Aorta (tissue), 5 donors: ENCODE measurements at regions not wholly inside any gene's neighbourhood (a gene's known extent, or its start where the extent isn't known, plus 50 kb on each side); places are given as distances from the start of the nearest gene placed in this dataset.

Experiments used
- ATAC-seq: fragments of 200-7000 bp; cut with Tn5 transposase; one replicate; pipeline ENCODE4 v1.9.1; 2022; ENCODE audit warnings: moderate library complexity; ENCODE audit not compliant: low FRiP score
- DNase-seq, 2 donors: peaks; one replicate each; pipeline ENCODE4 v3.0.0-alpha.2; 2020
- H3K27ac ChIP-seq, 2 donors: one replicate each; pipeline ENCODE4 v1.5.1; 2013; ENCODE audit warnings: low read length in 2 of 2, mild to moderate bottlenecking in 2 of 2, moderate library complexity in 2 of 2, control low read depth in 1 of 2, inconsistent platforms in 1 of 2, low read depth in 1 of 2
- H3K27me3 ChIP-seq, 2 donors: one replicate each; pipeline ENCODE4 v1.6.1; 2013; ENCODE audit warnings: control low read depth in 1 of 2, low read length in 1 of 2, mild to moderate bottlenecking in 1 of 2, moderate library complexity in 1 of 2; ENCODE audit not compliant: insufficient read depth in 2 of 2, control insufficient read depth in 1 of 2
- H3K36me3 ChIP-seq, 2 donors: one replicate each; pipeline ENCODE4 v1.6.1; 2013; ENCODE audit warnings: control low read depth in 1 of 2, low read length in 1 of 2, mild to moderate bottlenecking in 1 of 2; ENCODE audit not compliant: insufficient read depth in 2 of 2, control insufficient read depth in 1 of 2
- H3K4me1 ChIP-seq, 2 donors: one replicate each; pipeline ENCODE4 v1.6.1; 2013; ENCODE audit warnings: low read length in 2 of 2, control low read depth in 1 of 2, mild to moderate bottlenecking in 1 of 2, moderate library complexity in 1 of 2; ENCODE audit not compliant: insufficient read depth in 2 of 2, control insufficient read depth in 1 of 2
- H3K4me3 ChIP-seq, 2 donors: one replicate each; pipeline ENCODE4 v1.5.1; 2013; ENCODE audit warnings: low read length in 2 of 2, control low read depth in 1 of 2, mild to moderate bottlenecking in 1 of 2
- H3K9me3 ChIP-seq: one replicate; pipeline ENCODE4 v1.6.1; 2013; ENCODE audit warnings: mild to moderate bottlenecking, low read length; ENCODE audit not compliant: control insufficient read depth
- WGBS, 2 donors: extraction: QIAGEN DNeasy Blood & Tissue Kit; methylation state at CpG; one replicate each; pipeline ENCODE4 v1.1.7; 2013; 5-methylcytosine and 5-hydroxymethylcytosine counted together
- intact Hi-C, 2 donors: fragments of 100-400 bp; cut with DNase I; formaldehyde crosslinking; loops; one replicate each; pipeline versions ENCODE4 v1.14.2 to v1.15.0; 2022
- donor health status: healthy with polysubstance abuse.
- donor health status: Bipolar disorder and iron deficiency.
- donor health status: DM: no; HTN: no; CAD: no.
- donor health status: DM: no; HTN: no; CAD: no.
- donor health status: DM: yes; HTN: yes; CAD: no.

GRCh38 chr1:214898161-214898560 lies 184.4 kb upstream of the KCNK2 start:
- Histone ChIP-seq H3K27ac (no peak overlapping the region), H3K4me1 (no peaks in the 10 kb centered on the region), H3K27me3 (no peaks in the 10 kb centered on the region), H3K4me3 (no peak overlapping the region), H3K9me3 (no peaks in the 10 kb centered on the region), H3K36me3 (no peaks in the 10 kb centered on the region)
- no peak for DNase-seq
- WGBS, 2 donors, result 90 to 91% methylated on average over 8 of the region's 8 CpGs
- intact Hi-C loops, result no loop called here
- no peak for ATAC-seq

GRCh38 chr1:214898718-214899117 lies 183.8 kb upstream of the KCNK2 start:
- no peak overlapping the region for H3K4me3 ChIP-seq
- WGBS, 2 donors, result 39 to 46% methylated on average over 3 of the region's 3 CpGs
- H3K27me3 ChIP-seq, result no peaks in the 10 kb centered on the region
- no peaks in the 10 kb centered on the region for H3K4me1 ChIP-seq
- H3K27ac ChIP-seq, result no peak overlapping the region
- no peak for DNase-seq
- intact Hi-C loops, result no loop called here
- ATAC-seq, result no peak
- H3K36me3 ChIP-seq, result no peaks in the 10 kb centered on the region
- H3K9me3 ChIP-seq, result no peaks in the 10 kb centered on the region

GRCh38 chr1:214899908-214900460 lies 182.6 kb upstream of the KCNK2 start:
- Histone ChIP-seq H3K36me3 (no peaks in the 10 kb centered on the region), H3K27ac (no peak overlapping the region), H3K27me3 (no peaks in the 10 kb centered on the region), H3K4me1 (no peaks in the 10 kb centered on the region), H3K9me3 (no peaks in the 10 kb centered on the region), H3K4me3 (no peak overlapping the region)
- intact Hi-C loops, result no loop called here
- ATAC-seq (no peak), DNase-seq (no peak)

- Histone ChIP-seq H3K27me3 (no peaks in the 10 kb centered on the region), H3K36me3 (no peaks in the 10 kb centered on the region), H3K4me1 (no peaks in the 10 kb centered on the region), H3K9me3 (no peaks in the 10 kb centered on the region), H3K27ac (no peak overlapping the region), H3K4me3 (no peak overlapping the region)
- ATAC-seq (no peak), DNase-seq (peak in 1 of 2 donors; percentile 62)
- intact Hi-C loops, result no loop called here
- 70 to 71% methylated on average over 4 of the region's 4 CpGs for WGBS, 2 donors
These were observed 181.9 kb upstream of the KCNK2 start for GRCh38 chr1:214900590-214900989.

- no peak overlapping the region for H3K4me3 ChIP-seq
- intact Hi-C loops, result no loop called here
- no peaks in the 10 kb centered on the region for H3K9me3 ChIP-seq
- 71 to 73% methylated on average over 2 of the region's 2 CpGs for WGBS, 2 donors
- DNase-seq, result no peak
- ATAC-seq, result no peak
- no peaks in the 10 kb centered on the region for H3K4me1 ChIP-seq
- H3K27me3 ChIP-seq, result no peaks in the 10 kb centered on the region
- H3K36me3 ChIP-seq, result no peaks in the 10 kb centered on the region
- H3K27ac ChIP-seq, result no peak overlapping the region
These were observed 180.8 kb upstream of the KCNK2 start for GRCh38 chr1:214901718-214902117.

- DNase-seq (no peak), ATAC-seq (no peak)
- H3K27ac ChIP-seq, result no peak overlapping the region
- no peaks in the 10 kb centered on the region for H3K4me1 ChIP-seq
- WGBS, 2 donors, result 82 to 94% methylated on average over 2 of the region's 2 CpGs
- no peak overlapping the region for H3K4me3 ChIP-seq
- intact Hi-C loops, result no loop called here
- H3K27me3 ChIP-seq, result no peaks in the 10 kb centered on the region
- H3K9me3 ChIP-seq, result no peaks in the 10 kb centered on the region
- no peaks in the 10 kb centered on the region for H3K36me3 ChIP-seq
These were observed 179.8 kb upstream of the KCNK2 start for GRCh38 chr1:214902636-214903320.

GRCh38 chr1:214912127-214912526 lies 170.4 kb upstream of the KCNK2 start:
- WGBS, 2 donors, result 77 to 79% methylated on average over 8 of the region's 8 CpGs
- no peaks in the 10 kb centered on the region for H3K4me1 ChIP-seq
- H3K9me3 ChIP-seq, result no peaks in the 10 kb centered on the region
- DNase-seq (no peak), ATAC-seq (no peak)
- H3K27ac ChIP-seq, result no peak overlapping the region
- H3K4me3 ChIP-seq, result no peak overlapping the region
- intact Hi-C loops, result no loop called here
- H3K36me3 ChIP-seq, result no peaks in the 10 kb centered on the region
- peaks cover 0 to 2% of the 10 kb centered on the region in 2 donors for H3K27me3 ChIP-seq

GRCh38 chr1:214913966-214914365 lies 168.6 kb upstream of the KCNK2 start:
- ATAC-seq (no peak), DNase-seq (no peak)
- Histone ChIP-seq H3K36me3 (no peaks in the 10 kb centered on the region), H3K4me3 (no peak overlapping the region), H3K9me3 (no peaks in the 10 kb centered on the region), H3K27ac (no peak overlapping the region), H3K4me1 (no peaks in the 10 kb centered on the region), H3K27me3 (peaks cover 0 to 2% of the 10 kb centered on the region in 2 donors)
- intact Hi-C loops, result no loop called here
- WGBS, 2 donors, result 57 to 59% methylated on average over 2 of the region's 2 CpGs

GRCh38 chr1:214917081-214917635 lies 165.4 kb upstream of the KCNK2 start:
- H3K9me3 ChIP-seq, result no peaks in the 10 kb centered on the region
- ATAC-seq (no peak), DNase-seq (no peak)
- no peaks in the 10 kb centered on the region for H3K36me3 ChIP-seq
- no peaks in the 10 kb centered on the region for H3K4me1 ChIP-seq
- WGBS, 2 donors, result 77% methylated on average over 31 of the region's 31 CpGs
- no peak overlapping the region for H3K4me3 ChIP-seq
- peaks cover 0 to 2% of the 10 kb centered on the region in 2 donors for H3K27me3 ChIP-seq
- no peak overlapping the region for H3K27ac ChIP-seq
- intact Hi-C loops, result no loop called here
